ENCODE measurements at regions not wholly inside any gene's neighbourhood (a gene's known extent, or its start where the extent isn't known, plus 50 kb on each side); places are given as distances from the start of the nearest gene placed in this dataset.

DNA sequence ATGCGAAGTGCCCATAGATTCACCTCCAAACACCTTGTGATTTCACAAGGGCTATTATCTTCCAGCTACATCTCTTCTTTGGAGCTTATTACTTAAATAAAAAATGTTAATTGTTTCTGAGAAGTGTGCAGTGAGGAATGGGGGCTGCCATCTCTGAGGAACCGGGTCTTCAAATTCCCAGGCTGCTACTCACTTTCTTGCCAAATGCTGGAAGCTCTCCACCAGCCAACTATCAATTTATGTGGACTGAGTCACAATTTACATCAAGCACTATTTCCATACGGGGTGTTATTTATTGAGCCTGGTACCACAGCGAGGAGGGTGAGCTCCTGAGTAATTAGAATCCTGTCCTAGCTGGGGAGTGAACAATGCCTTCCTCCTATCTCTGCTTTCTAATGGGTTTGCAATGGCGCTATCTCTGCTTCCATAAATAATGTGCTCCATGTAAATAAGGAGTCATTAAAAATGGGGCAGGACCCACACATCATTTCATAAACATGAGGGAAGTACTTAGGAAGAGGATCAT, 898.3 kb downstream of the VRK1 start:
- no peak overlapping the region for H3K4me3 ChIP-seq (ENCODE audit: low read depth, low read length)
- TF ChIP-seq, protein P1, sequence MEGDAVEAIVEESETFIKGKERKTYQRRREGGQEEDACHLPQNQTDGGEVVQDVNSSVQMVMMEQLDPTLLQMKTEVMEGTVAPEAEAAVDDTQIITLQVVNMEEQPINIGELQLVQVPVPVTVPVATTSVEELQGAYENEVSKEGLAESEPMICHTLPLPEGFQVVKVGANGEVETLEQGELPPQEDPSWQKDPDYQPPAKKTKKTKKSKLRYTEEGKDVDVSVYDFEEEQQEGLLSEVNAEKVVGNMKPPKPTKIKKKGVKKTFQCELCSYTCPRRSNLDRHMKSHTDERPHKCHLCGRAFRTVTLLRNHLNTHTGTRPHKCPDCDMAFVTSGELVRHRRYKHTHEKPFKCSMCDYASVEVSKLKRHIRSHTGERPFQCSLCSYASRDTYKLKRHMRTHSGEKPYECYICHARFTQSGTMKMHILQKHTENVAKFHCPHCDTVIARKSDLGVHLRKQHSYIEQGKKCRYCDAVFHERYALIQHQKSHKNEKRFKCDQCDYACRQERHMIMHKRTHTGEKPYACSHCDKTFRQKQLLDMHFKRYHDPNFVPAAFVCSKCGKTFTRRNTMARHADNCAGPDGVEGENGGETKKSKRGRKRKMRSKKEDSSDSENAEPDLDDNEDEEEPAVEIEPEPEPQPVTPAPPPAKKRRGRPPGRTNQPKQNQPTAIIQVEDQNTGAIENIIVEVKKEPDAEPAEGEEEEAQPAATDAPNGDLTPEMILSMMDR (IDR thresholded peaks at IDR 0.05; ENCODE audit: insufficient read depth, low read depth, low read length): no peak
- H3K27me3 ChIP-seq (ENCODE audit: control insufficient read depth, insufficient read depth, low read length): no peaks in the 10 kb centered on the region
- DNase-seq (ENCODE audit: low read depth): no peak
- ChIA-PET POLR2A (no interaction called here), CTCF (interaction anchor here (0.8 to 1.3 kb wide), 2 partner anchors 25 to 117 kb away, joined by 4 read pairs; no protein-coding TSS in a partner anchor)
- no peaks in the 10 kb centered on the region for H3K36me3 ChIP-seq (ENCODE audit: control insufficient read depth, insufficient read depth, low read length)

- ChIA-PET POLR2A (no interaction called here), CTCF (no interaction called here)
- no peak for DNase-seq (ENCODE audit: low read depth)
- TF ChIP-seq, protein P1 (IDR thresholded peaks at IDR 0.05; ENCODE audit: insufficient read depth, low read depth, low read length): no peak
- H3K4me3 ChIP-seq (ENCODE audit: low read depth, low read length): no peak overlapping the region
- H3K27me3 ChIP-seq (ENCODE audit: control insufficient read depth, insufficient read depth, low read length): no peaks in the 10 kb centered on the region
- H3K36me3 ChIP-seq (ENCODE audit: control insufficient read depth, insufficient read depth, low read length): no peaks in the 10 kb centered on the region
These were observed 900.6 kb downstream of the VRK1 start for GRCh38 chr14:97697772-97698171.

DNA sequence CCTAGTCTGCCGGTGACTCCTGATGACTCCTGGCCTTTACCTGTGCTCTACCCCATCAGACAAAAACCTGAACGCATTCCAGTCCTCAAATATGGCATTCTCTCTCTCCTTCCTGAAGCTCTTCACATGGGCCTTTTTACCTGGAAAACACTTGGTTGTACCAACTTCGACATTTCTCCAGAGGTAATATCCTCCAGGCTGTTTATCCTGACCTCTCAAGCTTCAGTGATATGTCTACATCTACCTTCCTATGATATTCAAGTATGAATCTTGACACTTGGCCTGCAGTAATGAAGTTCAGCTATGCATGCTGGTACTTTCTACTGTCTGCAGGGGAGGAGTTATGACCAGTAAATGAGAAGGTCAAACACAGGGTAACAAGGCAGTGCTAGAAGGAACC, 901.8 kb downstream of the VRK1 start:
- no peak for DNase-seq (ENCODE audit: low read depth)
- TF ChIP-seq, protein P1 (IDR thresholded peaks at IDR 0.05; ENCODE audit: insufficient read depth, low read depth, low read length): no peak
- CTCF ChIA-PET: no interaction called here
- POLR2A ChIA-PET: no interaction called here
- Histone ChIP-seq H3K36me3 (ENCODE audit: control insufficient read depth, insufficient read depth, low read length) (no peaks in the 10 kb centered on the region), H3K27me3 (ENCODE audit: control insufficient read depth, insufficient read depth, low read length) (no peaks in the 10 kb centered on the region), H3K4me3 (ENCODE audit: low read depth, low read length) (no peak overlapping the region)

DNA sequence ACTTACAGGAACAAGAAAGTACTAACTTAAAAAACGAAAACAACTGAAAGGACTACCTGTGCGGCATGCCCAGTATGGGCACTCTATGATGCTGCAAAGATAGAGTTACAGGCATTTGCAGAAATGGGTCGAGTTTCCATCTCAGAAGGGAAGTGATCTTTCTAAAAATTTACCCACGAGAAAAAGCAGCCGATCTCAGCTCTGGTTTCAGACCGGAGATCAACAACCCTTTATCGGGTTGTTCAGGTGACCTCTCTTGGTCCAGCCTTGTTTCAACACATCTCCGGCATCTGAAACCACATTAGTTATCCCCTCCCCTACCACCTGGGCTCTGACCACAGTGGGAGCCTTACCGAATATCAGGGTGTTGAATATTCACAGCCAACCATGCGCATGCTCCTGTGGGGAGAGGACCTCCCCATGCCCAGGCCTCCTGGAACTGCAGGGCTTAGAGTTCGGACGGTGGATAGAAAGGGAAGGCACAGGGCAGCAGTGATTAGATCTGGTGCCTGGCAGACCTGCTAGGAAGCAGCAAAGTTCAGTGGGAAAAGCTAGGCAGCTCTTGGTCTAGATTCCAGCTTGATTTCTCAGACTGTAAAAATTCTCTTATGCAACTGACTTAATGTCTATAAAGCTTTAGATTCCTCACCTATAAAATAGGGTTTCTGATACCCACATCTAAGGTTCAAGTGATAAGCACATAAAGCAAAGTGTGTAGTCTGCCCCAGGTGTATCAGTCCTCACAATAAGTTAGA, 906.0 kb downstream of the VRK1 start:
- POLR2A ChIA-PET: no interaction called here
- DNase-seq (ENCODE audit: low read depth): no peak
- CTCF ChIA-PET: no interaction called here
- H3K4me3 ChIP-seq (ENCODE audit: low read depth, low read length): no peak overlapping the region
- TF ChIP-seq, protein P1 (IDR thresholded peaks at IDR 0.05; ENCODE audit: insufficient read depth, low read depth, low read length): no peak
- H3K27me3 ChIP-seq (ENCODE audit: control insufficient read depth, insufficient read depth, low read length): no peaks in the 10 kb centered on the region
- no peaks in the 10 kb centered on the region for H3K36me3 ChIP-seq (ENCODE audit: control insufficient read depth, insufficient read depth, low read length)

- H3K36me3 ChIP-seq (ENCODE audit: control insufficient read depth, insufficient read depth, low read length): no peaks in the 10 kb centered on the region
- H3K4me3 ChIP-seq (ENCODE audit: low read depth, low read length): no peak overlapping the region
- ChIA-PET CTCF (no interaction called here), POLR2A (no interaction called here)
- TF ChIP-seq, protein P1 (IDR thresholded peaks at IDR 0.05; ENCODE audit: insufficient read depth, low read depth, low read length): no peak
- DNase-seq (ENCODE audit: low read depth): no peak
- no peaks in the 10 kb centered on the region for H3K27me3 ChIP-seq (ENCODE audit: control insufficient read depth, insufficient read depth, low read length)
These were observed 907.2 kb downstream of the VRK1 start for GRCh38 chr14:97704316-97704885.
